Activated CD4-positive, alpha-beta T cell treated with anti-CD3 and anti-CD28 coated beads, Interleukin-2, amount 10 ng/mL, durations not matched to agents 24 days and 14 days (primary cell): ENCODE measurements at regions not wholly inside any gene's neighbourhood (a gene's known extent, or its start where the extent isn't known, plus 50 kb on each side); places are given as distances from the start of the nearest gene placed in this dataset.

Source experiments
- DNase-seq: peaks from one replicate; pipeline ENCODE4 v3.0.0; 2022
- H3K27ac Mint-ChIP-seq: one replicate; pipeline ENCODE4 v1.8.0; 2022; ENCODE audit warnings: mild to moderate bottlenecking, mixed read lengths
- H3K27me3 Mint-ChIP-seq: one replicate; pipeline ENCODE4 v1.8.0; 2022; ENCODE audit warnings: mixed read lengths
- H3K36me3 Mint-ChIP-seq: one replicate; pipeline ENCODE4 v1.8.0; 2022; ENCODE audit warnings: low read depth, mild to moderate bottlenecking, mixed read lengths
- H3K4me1 Mint-ChIP-seq: one replicate; pipeline ENCODE4 v1.8.0; 2021; ENCODE audit warnings: mixed read lengths
- H3K4me3 Mint-ChIP-seq: one replicate; pipeline ENCODE4 v1.8.0; 2022; ENCODE audit warnings: mild to moderate bottlenecking, moderate library complexity, mixed read lengths
- H3K9me3 Mint-ChIP-seq: one replicate; pipeline ENCODE4 v1.8.0; 2021; ENCODE audit warnings: mixed read lengths
- intact Hi-C: fragments of 100-400 bp; cut with micrococcal nuclease; formaldehyde crosslinking; loops from one replicate; pipeline ENCODE4 v1.15.1; 2023

DNA sequence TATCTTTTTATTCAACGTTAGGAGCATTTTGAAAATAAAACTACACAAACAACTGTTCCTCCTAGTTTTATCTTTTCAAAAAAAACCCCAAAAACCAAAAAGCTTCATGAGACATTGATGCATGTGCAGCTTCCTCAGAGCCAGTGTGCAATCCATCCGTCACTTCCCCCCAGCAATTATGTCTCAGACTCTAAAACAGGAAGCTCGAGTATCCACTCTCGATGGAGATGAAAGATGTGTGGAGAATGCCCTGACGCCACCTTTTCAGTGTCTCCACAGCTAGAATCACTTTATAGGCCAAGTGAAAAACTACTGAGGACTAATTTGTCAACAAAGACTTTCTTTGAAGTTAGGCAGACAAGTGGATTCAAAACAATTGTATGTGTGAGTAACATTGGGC is 408.9 kb upstream of the SMARCA2 start:
- Mint-ChIP-seq H3K4me1 (no peaks in the 10 kb centered on the region), H3K36me3 (no peaks in the 10 kb centered on the region), H3K4me3 (no peak overlapping the region), H3K27me3 (no peaks in the 10 kb centered on the region), H3K9me3 (no peaks in the 10 kb centered on the region), H3K27ac (no peak overlapping the region)
- intact Hi-C loops: no loop called here
- no peak for DNase-seq

GRCh38 chr9:1612886-1613285 is 402.3 kb upstream of the SMARCA2 start:
- Mint-ChIP-seq H3K9me3 (no peaks in the 10 kb centered on the region), H3K27ac (no peak overlapping the region), H3K4me3 (no peak overlapping the region), H3K4me1 (no peaks in the 10 kb centered on the region), H3K27me3 (no peaks in the 10 kb centered on the region), H3K36me3 (no peaks in the 10 kb centered on the region)
- intact Hi-C loops: no loop called here
- no peak for DNase-seq

DNA sequence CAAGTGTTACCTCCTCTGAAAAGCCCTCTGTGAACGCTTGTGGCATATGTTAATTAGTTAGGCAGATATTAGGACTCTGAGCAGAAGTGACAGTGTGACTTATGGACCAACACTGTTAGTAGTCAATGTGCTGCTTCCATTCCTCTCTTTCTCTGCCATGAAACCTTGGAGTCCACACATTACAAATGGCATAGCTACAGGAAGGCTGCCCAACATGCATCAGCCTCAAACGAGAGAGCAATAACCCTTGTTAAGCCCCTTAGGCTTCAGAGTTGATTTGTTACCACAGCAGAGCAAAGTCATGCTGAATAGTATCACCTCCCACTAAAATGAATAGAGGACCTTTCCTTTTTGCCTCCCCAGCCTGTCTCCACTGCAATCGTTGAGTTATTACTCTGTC is 397.7 kb upstream of the SMARCA2 start:
- Mint-ChIP-seq H3K4me1 (no peaks in the 10 kb centered on the region), H3K36me3 (no peaks in the 10 kb centered on the region), H3K9me3 (no peaks in the 10 kb centered on the region), H3K4me3 (no peak overlapping the region), H3K27me3 (no peaks in the 10 kb centered on the region), H3K27ac (no peak overlapping the region)
- no peak for DNase-seq
- intact Hi-C loops: no loop called here

DNA sequence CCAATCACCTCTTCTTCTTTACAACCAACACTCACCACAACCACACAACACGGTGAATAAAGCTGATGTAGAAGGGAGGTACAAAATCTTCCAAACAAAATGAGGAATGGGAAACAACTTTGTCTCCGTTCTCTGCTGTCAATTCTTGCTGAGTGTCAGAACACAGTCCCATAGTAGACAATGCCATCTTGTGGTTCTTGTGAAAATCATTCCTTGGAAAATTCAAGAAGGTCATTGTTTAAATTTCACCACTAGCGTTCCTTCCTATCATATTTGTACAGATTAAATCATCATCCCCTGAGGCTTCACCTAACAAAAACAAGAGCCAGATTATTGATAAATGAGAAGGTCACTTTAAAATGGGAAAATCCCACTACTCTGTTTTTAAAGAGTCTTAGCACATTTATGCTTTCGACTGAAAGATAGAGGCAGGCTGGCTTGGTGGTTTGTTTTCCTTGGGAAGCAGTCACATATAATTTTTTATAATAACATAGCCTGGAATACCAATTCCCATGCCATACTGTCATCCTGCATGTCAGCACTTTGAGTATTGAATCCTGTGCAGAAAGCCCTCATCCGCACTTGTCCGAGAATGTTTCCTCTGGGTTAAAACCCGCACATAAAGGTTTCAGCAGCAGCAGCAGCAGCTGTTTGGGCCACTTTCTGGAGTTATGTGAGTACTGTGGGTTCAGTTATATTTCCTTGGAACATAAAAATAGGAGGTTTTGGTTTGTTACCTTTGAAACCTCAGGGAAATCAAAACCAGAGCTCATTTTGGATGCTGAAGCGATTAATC is 395.0 kb upstream of the SMARCA2 start:
- Mint-ChIP-seq H3K4me3 (no peak overlapping the region), H3K36me3 (no peaks in the 10 kb centered on the region), H3K27ac (no peak overlapping the region), H3K27me3 (no peaks in the 10 kb centered on the region), H3K4me1 (no peaks in the 10 kb centered on the region), H3K9me3 (no peaks in the 10 kb centered on the region)
- no peak for DNase-seq
- intact Hi-C loops: no loop called here

GRCh38 chr9:1637401-1637800 is 377.7 kb upstream of the SMARCA2 start:
- Mint-ChIP-seq H3K27ac (no peak overlapping the region), H3K27me3 (no peaks in the 10 kb centered on the region), H3K36me3 (no peaks in the 10 kb centered on the region), H3K4me1 (no peaks in the 10 kb centered on the region), H3K4me3 (no peak overlapping the region), H3K9me3 (no peaks in the 10 kb centered on the region)
- no peak for DNase-seq
- intact Hi-C loops: no loop called here

DNA sequence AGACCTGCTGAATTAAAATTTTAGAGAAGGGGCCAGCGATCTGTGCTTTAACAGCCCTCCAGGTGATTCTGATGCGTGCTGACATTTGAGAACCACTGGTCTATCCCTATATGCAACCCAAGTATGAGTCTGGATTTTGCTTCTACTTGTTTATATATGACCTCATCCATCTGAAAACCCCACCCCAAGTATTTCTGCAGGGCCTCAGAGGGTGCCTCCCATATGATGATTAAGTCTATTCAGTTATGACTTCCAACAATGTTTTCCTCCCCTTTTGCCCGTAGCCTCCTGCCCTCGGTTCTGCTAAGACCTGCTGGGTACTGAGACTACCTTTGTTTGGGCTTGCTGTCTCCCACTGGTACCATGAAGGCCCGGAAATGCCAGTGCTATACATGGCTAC is 376.0 kb upstream of the SMARCA2 start:
- H3K4me3 Mint-ChIP-seq: no peak overlapping the region
- H3K27ac Mint-ChIP-seq: no peak overlapping the region
- H3K27me3 Mint-ChIP-seq: no peaks in the 10 kb centered on the region
- intact Hi-C loops: no loop called here
- H3K36me3 Mint-ChIP-seq: no peaks in the 10 kb centered on the region
- H3K9me3 Mint-ChIP-seq: no peaks in the 10 kb centered on the region
- DNase-seq: no peak
- H3K4me1 Mint-ChIP-seq: no peaks in the 10 kb centered on the region

DNA sequence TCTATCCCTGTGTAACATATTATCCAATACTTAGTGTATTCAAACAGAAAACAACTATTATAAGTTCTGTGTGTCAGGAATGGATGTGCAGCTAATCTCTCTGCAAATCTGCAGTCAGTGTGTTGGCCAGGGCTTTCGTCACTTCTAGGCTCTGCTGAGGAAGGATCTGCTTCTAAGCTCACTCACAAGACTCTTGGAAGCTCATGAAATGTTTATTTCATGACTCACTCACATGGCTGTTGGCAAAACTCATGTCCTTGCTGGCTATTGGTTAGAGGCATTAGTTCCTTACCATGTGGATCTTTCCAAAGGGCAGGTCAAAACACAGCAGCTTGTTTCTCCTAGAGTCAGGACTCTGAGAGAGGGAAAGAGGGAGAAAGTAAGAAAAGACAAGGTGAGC is 367.4 kb upstream of the SMARCA2 start:
- H3K4me1 Mint-ChIP-seq: no peaks in the 10 kb centered on the region
- intact Hi-C loops: no loop called here
- H3K4me3 Mint-ChIP-seq: no peak overlapping the region
- no peak overlapping the region for H3K27ac Mint-ChIP-seq
- no peak for DNase-seq
- no peaks in the 10 kb centered on the region for H3K27me3 Mint-ChIP-seq
- H3K9me3 Mint-ChIP-seq: no peaks in the 10 kb centered on the region
- no peaks in the 10 kb centered on the region for H3K36me3 Mint-ChIP-seq

- H3K9me3 Mint-ChIP-seq: no peaks in the 10 kb centered on the region
- H3K4me3 Mint-ChIP-seq: no peak overlapping the region
- intact Hi-C loops: no loop called here
- no peak for DNase-seq
- H3K36me3 Mint-ChIP-seq: no peaks in the 10 kb centered on the region
- H3K4me1 Mint-ChIP-seq: no peaks in the 10 kb centered on the region
- H3K27me3 Mint-ChIP-seq: peaks cover 2% of the 10 kb centered on the region
- no peak overlapping the region for H3K27ac Mint-ChIP-seq
Measured at GRCh38 chr9:1653282-1653681, 361.9 kb upstream of the SMARCA2 start.

DNA sequence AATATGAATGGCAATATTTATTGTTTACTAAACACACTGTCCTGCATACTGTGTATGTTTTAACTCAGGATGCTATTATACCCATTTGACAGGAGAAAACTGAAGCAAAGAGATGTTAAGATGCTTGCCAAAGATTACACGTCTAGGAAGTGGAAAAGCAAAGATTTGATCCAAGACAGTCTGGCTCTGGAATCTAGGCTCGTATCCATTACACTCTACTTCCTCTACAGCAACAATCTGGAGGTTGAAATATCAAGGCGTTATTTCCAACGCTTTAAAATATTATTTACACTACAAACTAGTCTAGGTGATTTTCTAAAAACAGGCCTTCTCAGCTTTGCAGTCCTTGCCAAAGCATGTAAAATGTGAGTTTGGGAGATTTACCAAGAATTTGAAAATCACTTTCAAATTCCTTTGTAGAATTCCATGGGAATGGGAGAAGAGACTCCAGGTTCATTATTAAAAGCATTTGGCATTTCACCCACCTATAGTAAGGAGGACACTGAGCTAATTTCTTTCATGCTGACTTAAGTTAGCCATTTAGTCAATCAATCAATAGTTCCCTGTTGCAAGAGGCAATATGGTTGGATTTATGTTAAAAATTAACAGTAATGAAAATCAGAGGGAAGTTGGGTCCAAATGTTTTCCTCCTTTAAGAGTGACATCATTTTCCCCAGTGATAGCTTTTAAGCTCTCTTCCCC is 356.3 kb upstream of the SMARCA2 start:
- Mint-ChIP-seq H3K27ac (no peak overlapping the region), H3K27me3 (no peaks in the 10 kb centered on the region), H3K36me3 (no peaks in the 10 kb centered on the region), H3K4me1 (no peaks in the 10 kb centered on the region), H3K9me3 (no peaks in the 10 kb centered on the region), H3K4me3 (no peak overlapping the region)
- intact Hi-C loops: no loop called here
- no peak for DNase-seq

- no peak overlapping the region for H3K27ac Mint-ChIP-seq
- H3K9me3 Mint-ChIP-seq: no peaks in the 10 kb centered on the region
- no peaks in the 10 kb centered on the region for H3K4me1 Mint-ChIP-seq
- no peaks in the 10 kb centered on the region for H3K36me3 Mint-ChIP-seq
- intact Hi-C loops: no loop called here
- H3K4me3 Mint-ChIP-seq: no peak overlapping the region
- no peaks in the 10 kb centered on the region for H3K27me3 Mint-ChIP-seq
- DNase-seq: no peak
Measured at GRCh38 chr9:1659363-1659690, 355.8 kb upstream of the SMARCA2 start.

DNA sequence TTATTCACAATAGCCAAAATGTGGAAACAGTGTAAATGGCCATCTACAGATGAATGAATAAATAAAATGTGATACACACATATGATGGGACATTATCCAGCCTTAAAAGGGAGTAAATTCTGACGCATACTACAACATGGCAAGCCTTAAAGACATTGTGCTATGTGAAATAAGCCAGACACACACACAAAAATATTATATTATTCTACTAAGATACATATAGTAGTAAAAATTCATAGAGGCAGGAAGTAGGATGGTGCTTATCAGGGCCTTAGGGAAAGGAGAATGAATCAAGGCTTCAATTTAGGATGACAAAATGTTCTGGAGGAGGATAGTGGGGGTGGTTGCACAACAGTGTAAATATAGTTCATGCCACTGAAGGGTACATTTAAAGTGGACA is 346.7 kb upstream of the SMARCA2 start:
- intact Hi-C loops: no loop called here
- no peaks in the 10 kb centered on the region for H3K9me3 Mint-ChIP-seq
- no peaks in the 10 kb centered on the region for H3K27me3 Mint-ChIP-seq
- H3K27ac Mint-ChIP-seq: no peak overlapping the region
- H3K4me3 Mint-ChIP-seq: no peak overlapping the region
- DNase-seq: no peak
- H3K36me3 Mint-ChIP-seq: no peaks in the 10 kb centered on the region
- H3K4me1 Mint-ChIP-seq: no peaks in the 10 kb centered on the region

- Mint-ChIP-seq H3K36me3 (no peaks in the 10 kb centered on the region), H3K27ac (no peak overlapping the region), H3K4me1 (no peaks in the 10 kb centered on the region), H3K4me3 (no peak overlapping the region), H3K9me3 (no peaks in the 10 kb centered on the region), H3K27me3 (no peaks in the 10 kb centered on the region)
- intact Hi-C loops: no loop called here
- DNase-seq: no peak
Measured at GRCh38 chr9:1673300-1673699, 341.8 kb upstream of the SMARCA2 start.

GRCh38 chr9:1676771-1677170 is 338.4 kb upstream of the SMARCA2 start:
- no peaks in the 10 kb centered on the region for H3K36me3 Mint-ChIP-seq
- no peak overlapping the region for H3K4me3 Mint-ChIP-seq
- H3K27ac Mint-ChIP-seq: no peak overlapping the region
- H3K27me3 Mint-ChIP-seq: no peaks in the 10 kb centered on the region
- DNase-seq: no peak
- intact Hi-C loops: no loop called here
- no peaks in the 10 kb centered on the region for H3K4me1 Mint-ChIP-seq
- no peaks in the 10 kb centered on the region for H3K9me3 Mint-ChIP-seq

GRCh38 chr9:1683951-1684350 is 331.2 kb upstream of the SMARCA2 start:
- H3K4me3 Mint-ChIP-seq: no peak overlapping the region
- no peak overlapping the region for H3K27ac Mint-ChIP-seq
- H3K9me3 Mint-ChIP-seq: no peaks in the 10 kb centered on the region
- intact Hi-C loops: no loop called here
- no peak for DNase-seq
- peaks cover 1% of the 10 kb centered on the region for H3K27me3 Mint-ChIP-seq
- no peaks in the 10 kb centered on the region for H3K4me1 Mint-ChIP-seq
- no peaks in the 10 kb centered on the region for H3K36me3 Mint-ChIP-seq

- Mint-ChIP-seq H3K27ac (no peak overlapping the region), H3K36me3 (no peaks in the 10 kb centered on the region), H3K4me3 (no peak overlapping the region), H3K9me3 (no peaks in the 10 kb centered on the region), H3K4me1 (no peaks in the 10 kb centered on the region), H3K27me3 (peaks cover 15% of the 10 kb centered on the region)
- no peak for DNase-seq
- intact Hi-C loops: no loop called here
Measured at GRCh38 chr9:1698991-1699390, 316.2 kb upstream of the SMARCA2 start.
